GM19351 (cell line): ENCODE measurements at regions not wholly inside any gene's neighbourhood (a gene's known extent, or its start where the extent isn't known, plus 50 kb on each side); places are given as distances from the start of the nearest gene placed in this dataset.
A peak's percentile ranks its signal among the peaks of the same experiment; 100 is the strongest.

Experiments used
- ATAC-seq: cut with Tn5 transposase; IDR thresholded peaks from one replicate; pipeline ENCODE4 v1.9.1; 2021; ENCODE audit warnings: mild to moderate bottlenecking, moderate library complexity; ENCODE audit not compliant: unreplicated experiment

DNA sequence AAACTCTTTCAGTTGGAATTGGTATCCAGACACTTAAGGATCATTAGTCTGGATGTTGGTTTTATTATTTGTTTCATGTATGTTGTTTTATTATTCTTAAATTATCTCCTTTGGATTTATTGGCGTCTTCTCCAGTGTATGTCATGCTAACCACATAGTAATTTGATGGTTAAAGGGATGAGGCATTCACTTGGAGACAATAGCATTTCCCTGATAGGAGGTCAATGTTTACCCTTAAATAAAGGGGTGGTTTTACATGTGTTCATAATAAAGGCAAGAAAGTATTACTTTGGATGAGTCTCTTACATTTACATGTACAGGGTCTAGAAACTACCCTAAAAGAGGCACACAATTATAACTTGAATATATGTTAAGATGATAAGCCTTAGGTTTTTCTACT, 51.2 kb upstream of the RNF144B start:
- no peak for ATAC-seq

DNA sequence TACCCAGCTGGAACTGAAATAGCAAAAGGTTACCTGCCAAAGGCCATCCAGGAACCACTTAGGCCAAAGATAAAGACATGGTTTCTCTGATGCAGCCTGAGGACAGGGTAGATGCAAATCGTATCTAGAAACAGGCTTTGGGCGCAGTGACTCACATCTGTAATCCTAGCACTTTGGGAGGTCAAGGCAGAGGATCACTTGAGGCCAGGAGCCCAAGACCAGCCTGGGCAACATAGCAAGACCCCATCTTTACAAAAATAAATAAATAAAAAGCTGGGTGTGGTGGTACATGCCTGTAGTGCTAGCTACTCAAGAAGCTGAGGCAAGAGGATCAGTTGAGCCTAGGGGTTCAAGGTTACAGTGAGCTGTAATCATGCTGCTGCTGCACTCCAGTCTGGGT, 52.9 kb upstream of the RNF144B start:
- ATAC-seq: no peak

DNA sequence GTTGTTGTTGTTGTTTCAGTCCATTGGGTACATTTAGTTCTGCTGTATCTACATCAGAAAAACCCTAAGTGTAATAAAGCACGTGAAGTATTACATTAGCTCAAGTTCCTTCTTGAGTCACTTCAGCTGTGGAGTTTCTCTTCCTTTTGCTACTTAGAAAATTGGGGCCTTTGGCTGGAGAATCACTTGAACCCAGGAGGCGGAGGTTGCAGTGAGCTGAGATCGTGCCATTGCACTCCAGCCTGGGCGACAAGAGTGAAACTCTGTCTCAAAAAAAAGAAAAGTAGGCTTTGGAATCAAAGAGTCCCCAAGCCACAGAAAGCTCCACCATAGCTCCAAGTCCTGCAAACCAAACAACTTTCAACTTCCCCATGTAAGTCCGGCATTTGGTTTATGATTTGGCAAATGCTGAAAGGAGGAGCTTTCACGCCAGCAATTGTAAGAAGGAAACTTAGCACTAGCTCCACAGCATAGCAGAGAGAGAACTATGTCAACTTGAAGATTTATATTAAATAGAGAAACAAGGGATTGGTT, 56.5 kb upstream of the RNF144B start:
- ATAC-seq: peak; percentile 39

DNA sequence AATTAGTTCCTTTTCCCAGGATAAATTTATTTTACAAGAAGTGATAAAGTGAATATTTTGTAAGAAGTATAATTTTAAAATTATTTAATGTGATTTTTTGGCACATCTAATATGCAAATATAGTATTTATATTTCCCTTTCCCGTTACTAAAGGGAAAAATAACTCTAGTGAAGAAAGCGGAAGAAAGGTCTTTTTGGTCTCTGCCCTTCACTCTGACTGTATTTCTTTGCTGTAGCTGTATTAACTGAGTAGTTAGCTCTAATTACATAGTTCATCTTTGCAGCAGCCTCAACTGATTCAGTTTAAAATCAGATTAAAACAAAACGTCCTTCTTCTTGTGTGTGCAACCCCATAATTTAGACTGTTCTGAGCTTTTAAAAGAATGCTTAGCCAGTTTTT, 57.4 kb upstream of the RNF144B start:
- ATAC-seq: no peak

DNA sequence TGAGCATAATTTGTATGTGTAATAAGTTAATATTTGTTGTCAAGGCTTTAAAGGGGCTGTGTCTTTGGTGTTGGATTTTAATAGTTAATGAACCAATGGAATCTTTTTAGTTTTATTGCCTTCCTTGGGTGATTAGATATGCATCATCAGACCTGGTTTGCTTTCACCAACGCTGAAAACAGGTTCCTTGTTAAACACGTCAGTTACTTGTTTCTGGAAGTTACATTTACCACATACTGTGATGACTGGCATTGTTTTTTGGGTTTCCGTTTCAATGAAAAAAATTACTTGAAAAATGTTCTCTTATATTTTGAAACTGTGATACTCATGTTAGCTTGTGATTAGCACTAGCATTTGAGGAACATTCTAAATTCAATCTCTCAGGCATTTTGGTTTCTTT, 58.6 kb upstream of the RNF144B start:
- no peak for ATAC-seq

DNA sequence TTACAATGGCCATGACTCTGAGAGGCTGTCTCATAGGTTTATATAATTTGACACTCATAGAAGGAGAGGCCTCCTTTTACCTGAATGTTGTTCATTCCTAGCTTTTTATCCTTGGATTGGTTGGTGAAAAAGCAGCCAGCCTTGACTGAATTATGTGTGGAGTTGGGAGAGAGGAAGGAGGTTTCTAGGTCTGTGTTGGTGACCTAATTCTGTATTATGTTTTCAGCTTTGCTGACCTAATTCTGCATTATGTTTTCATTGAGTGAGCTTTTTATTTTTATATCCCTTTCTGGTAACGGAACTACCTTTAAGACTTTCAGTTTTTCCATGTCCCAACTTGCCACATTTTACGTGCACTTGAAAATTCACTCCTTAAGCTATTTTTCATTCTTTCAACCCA, 59.1 kb upstream of the RNF144B start:
- ATAC-seq: no peak

DNA sequence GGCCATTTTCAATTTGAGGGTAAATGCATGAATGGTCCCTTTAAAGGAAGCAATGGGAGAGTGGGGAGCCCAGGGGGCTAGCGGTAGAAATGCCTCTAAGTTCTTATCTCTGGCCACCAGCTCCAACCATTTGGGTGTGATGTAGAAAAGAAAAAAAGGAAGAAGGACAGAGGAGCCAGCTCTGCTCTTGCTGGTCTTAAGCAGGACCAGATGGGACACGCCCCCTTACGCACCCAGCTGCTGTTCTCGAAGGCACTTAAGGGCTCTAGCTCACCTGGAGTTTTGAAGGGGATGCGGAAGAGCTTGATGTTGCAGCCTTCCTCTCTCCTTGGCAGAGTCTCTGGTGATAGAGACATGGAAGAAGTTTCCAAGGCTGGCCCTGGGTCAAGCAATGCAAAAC, 59.5 kb upstream of the RNF144B start:
- peak; percentile 52 for ATAC-seq

DNA sequence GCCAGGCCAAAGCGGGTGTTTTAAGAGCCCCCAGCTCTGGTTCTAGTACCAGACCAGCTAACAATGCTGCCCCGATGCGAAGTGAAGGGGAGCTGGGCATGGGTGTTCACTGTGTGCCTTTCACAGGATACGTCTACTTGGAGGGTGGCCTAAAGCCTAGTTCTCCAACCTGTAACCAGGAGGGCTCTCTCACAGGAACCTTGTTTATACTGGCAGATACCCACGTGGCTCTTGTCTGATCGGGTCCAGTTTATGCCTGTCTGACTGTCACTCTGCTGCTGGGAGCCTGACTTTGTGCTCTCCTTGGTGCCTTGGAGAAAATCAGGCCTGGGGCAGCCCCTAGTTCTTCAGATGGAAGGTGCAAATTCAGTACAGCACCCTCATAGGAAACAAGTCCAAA, 60.2 kb upstream of the RNF144B start:
- ATAC-seq: no peak

DNA sequence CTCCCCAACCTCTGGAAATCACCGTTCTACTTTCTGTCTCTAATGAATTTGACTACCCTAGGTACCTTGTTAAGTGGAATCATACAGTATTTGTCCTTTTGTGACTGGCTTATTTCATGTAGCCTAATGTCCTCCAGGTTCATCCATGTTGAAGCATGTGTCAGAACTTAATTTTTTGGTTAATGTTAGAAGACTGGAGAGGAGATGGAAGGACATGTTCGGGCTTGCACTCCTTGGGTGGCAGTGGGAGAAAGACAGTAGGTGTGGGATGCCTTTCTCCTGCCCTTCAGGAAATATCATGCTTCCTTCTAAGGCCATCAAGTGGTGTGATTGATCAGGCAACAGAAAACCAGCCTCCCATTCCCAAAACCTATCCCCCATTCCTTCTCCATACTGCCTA, 61.1 kb upstream of the RNF144B start:
- ATAC-seq: no peak

DNA sequence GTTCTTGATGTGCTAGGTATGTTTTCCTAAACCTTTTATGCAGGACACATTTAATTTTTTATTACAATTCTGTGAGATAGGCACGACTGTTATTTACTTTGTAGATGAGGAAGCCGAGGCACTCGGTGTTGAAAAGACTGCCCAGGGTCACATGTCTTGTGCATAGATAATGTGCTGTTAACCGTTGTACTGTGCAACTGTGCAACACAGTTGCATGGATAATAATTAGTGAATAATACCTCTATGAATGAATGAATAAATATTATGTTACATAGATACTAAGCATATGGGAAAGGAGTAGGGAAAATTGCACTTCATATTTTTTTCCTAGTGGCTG, 60.3 kb upstream of the DEK start:
- no peak for ATAC-seq

DNA sequence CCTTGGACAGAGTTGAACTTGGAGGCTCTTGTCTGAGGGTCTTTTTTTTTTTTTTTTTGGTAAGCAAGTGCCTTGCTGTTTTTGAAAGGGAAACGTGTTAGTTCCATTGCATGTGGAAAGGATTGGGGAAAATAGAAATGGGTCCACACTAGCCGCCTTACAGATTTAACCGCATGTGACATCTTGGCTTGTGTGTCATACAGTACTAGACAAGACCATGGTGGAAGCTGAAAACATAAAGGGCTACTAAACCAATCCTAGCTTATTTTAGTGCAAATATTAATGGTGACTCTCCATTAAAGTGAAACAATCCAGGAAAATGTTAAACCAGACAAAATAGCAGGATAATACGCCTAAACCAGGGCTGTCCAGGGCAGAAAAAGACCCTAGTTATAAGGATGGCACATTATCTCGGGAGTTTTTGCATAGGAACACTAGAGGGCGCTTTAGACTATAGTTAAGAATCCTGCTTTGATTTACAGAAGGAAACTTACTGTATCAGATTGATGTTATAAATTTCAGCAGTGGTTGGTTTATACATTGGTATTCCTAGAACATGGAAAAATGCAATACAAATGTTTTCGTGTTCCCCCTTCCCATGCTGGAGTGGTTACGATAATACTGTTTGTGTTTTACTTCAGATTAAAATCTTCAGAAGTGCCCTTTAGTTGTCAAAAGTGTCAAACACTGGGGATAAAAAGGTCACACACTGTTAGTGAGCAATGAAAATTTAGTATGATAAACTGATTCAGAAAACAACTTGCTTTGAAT, 59.8 kb upstream of the DEK start:
- ATAC-seq: no peak

DNA sequence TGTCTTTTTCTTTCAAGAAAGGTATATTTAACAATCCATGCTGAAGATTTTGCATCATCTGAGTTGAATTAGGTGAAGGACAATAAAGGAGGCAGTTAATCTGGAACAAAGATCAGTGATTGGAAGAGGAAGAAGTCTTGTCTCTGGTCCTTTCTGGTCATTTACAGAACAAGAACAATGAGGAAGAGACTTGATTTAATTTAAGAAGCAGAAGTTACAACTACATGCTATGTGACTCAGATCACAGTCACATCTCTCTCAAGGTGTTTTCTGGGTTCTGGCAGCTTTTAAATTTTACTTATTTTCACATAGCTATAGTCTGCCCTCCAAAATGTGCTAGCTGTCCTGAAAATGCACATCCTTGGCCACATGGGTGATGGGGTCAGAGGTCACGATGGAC, 53.5 kb upstream of the DEK start:
- no peak for ATAC-seq

DNA sequence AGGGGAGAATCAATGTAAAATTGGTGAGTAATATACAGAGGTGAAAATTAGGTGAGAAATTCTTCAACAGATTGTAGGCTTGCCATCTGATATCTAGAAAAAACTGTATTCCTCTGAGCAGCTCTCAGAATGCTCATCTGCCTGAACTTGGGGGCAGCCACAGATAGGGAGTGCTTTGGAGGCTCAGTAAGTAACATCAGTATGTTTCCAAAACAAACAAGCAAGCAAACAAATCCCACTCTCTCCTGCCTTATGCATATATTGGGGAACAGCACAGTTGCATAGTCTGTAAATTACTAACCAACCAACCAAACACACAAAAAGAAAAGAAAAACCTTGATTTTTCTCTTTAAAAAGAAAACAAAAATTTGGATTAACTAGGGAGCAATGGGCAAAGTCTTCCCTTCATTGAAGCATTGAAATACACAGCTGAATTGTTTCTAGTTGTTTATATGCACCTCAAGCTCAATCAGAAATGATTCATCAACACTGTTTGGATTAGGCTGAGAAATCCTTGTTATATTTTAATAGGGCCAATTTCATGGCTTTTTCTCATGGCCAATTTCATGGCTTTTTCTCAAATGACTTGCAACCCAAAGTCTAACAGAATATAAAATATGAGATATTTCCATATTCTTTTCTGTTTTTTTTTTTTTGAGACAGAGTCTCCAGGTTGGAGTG, 50.1 kb upstream of the DEK start:
- no peak for ATAC-seq
